IPS DF 6.9 (cell line): ENCODE measurements at regions not wholly inside any gene's neighbourhood (a gene's known extent, or its start where the extent isn't known, plus 50 kb on each side); places are given as distances from the start of the nearest gene placed in this dataset.

Experiments
- DNase-seq: peaks from one replicate; pipeline ENCODE4 v3.0.0-alpha.2; 2013; ENCODE audit warnings: low read depth, low spot score
- H3K27ac ChIP-seq: one replicate; pipeline ENCODE4 v1.5.1; 2013; ENCODE audit warnings: low read length, control low read depth
- H3K27me3 ChIP-seq: 2 replicates; pipeline ENCODE4 v1.6.1; 2013; ENCODE audit warnings: mild to moderate bottlenecking, low read length; ENCODE audit not compliant: control insufficient read depth, insufficient read depth
- H3K36me3 ChIP-seq: 2 replicates; pipeline ENCODE4 v1.6.1; 2013; ENCODE audit warnings: low read length; ENCODE audit not compliant: control insufficient read depth, insufficient read depth
- H3K4me1 ChIP-seq: 2 replicates; pipeline ENCODE4 v1.6.1; 2013; ENCODE audit warnings: low read length; ENCODE audit not compliant: control insufficient read depth, insufficient read depth
- H3K4me3 ChIP-seq: 2 replicates; pipeline ENCODE4 v1.5.1; 2013; ENCODE audit warnings: mild to moderate bottlenecking, low read length
- H3K9me3 ChIP-seq: 2 replicates; pipeline ENCODE4 v1.6.1; 2013; ENCODE audit warnings: low read length, inconsistent platforms; ENCODE audit not compliant: control insufficient read depth, insufficient read depth
- WGBS: extraction: QIAGEN DNeasy Blood & Tissue Kit; methylation state at CpG from one replicate; pipeline ENCODE4 v1.1.7; 2013; ENCODE audit warnings: mixed read lengths, missing lambda C conversion rate; ENCODE audit not compliant: insufficient read length, insufficient coverage; 5-methylcytosine and 5-hydroxymethylcytosine counted together

DNA sequence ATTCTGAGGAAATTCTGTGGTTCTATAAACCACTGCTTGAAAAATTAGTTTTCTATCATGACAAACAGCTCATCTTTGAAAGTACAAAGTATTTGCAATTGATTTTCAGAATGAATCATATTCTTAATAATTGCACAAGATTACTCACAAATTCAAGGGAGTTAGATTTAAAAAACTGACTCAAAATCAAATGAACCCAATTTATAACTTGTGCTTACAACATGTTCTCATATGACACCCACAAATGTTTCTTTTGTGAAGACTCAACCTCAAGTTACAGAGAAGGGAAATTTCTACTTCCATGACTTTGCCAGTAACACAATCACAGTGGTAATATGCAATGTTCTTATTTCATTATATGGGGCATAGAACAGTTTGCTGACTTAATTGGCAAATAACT lies 272.0 kb upstream of the ACTBL2 start:
- Histone ChIP-seq H3K36me3 (no peaks in the 10 kb centered on the region), H3K27ac (no peak overlapping the region), H3K4me3 (no peak overlapping the region), H3K27me3 (no peaks in the 10 kb centered on the region), H3K4me1 (no peaks in the 10 kb centered on the region), H3K9me3 (no peaks in the 10 kb centered on the region)
- no peak for DNase-seq

DNA sequence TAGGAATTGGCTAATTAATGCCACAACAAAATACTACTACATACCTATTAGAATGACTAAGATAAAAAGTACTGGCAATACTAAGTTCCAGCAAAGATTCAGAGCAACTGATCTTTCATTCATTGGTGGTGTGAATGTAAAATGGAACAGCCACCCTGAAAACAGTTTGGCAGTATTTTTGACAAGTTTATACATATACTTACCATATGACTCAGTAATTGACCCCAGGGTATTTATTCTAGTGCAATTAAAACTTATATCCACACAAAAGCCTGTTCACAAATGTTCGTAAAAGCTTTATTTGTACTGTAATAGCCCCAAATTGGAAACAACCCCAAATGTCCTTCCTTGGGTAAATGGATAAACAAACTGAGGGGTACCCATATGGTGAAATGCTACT lies 270.8 kb upstream of the ACTBL2 start:
- Histone ChIP-seq H3K27me3 (no peaks in the 10 kb centered on the region), H3K27ac (no peak overlapping the region), H3K4me3 (no peak overlapping the region), H3K4me1 (no peaks in the 10 kb centered on the region), H3K36me3 (no peaks in the 10 kb centered on the region), H3K9me3 (no peaks in the 10 kb centered on the region)
- no CpG with 5 or more reads among the region's 1 CpG for WGBS
- no peak for DNase-seq

DNA sequence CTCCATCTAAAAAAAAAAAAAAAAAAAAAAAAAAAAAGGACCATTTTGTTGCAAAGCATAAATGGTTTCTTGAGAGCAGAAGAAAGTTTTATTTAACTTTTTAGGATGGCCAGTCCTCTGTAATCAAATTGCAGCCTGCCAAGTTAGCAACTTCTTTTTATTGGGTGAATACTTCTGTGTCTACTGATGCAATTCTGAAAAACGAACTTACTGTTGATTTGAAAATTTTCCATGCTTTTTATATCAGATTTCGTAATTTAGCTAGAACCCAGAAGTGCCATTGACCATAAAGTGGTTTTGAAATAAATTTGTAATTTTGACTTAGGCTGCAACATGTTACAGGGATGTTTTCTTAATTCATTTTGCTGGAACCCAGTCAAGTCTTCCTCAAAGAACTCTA lies 269.1 kb upstream of the ACTBL2 start:
- no CpG with 5 or more reads among the region's 2 CpGs for WGBS
- H3K27ac ChIP-seq = no peak overlapping the region
- H3K4me1 ChIP-seq = no peaks in the 10 kb centered on the region
- H3K9me3 ChIP-seq = no peaks in the 10 kb centered on the region
- DNase-seq = no peak
- no peaks in the 10 kb centered on the region for H3K27me3 ChIP-seq
- H3K36me3 ChIP-seq = no peaks in the 10 kb centered on the region
- H3K4me3 ChIP-seq = no peak overlapping the region

DNA sequence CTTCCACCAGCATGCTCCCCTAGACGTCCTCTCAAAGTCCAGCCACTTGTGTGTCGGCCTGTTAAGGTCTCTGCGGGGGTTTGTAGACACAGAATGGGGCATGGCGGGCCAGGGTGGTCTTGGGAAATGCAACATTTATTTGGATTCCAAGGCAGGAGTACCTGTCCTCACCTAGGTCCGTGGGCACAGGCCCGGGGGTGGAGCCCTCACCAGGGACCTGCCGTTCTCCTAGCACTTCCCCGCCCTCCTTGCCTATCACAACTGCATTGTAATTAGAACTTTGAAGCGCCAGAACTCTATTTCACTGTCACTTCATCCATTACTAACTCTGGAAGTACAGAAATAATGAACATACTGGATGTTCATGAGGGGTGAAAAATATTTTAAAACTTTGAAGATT lies 268.3 kb upstream of the ACTBL2 start:
- no peak for DNase-seq
- H3K36me3 ChIP-seq = no peaks in the 10 kb centered on the region
- no peaks in the 10 kb centered on the region for H3K9me3 ChIP-seq
- H3K27me3 ChIP-seq = no peaks in the 10 kb centered on the region
- H3K27ac ChIP-seq = no peak overlapping the region
- H3K4me3 ChIP-seq = no peak overlapping the region
- no peaks in the 10 kb centered on the region for H3K4me1 ChIP-seq
- WGBS = no CpG with 5 or more reads among the region's 9 CpGs

DNA sequence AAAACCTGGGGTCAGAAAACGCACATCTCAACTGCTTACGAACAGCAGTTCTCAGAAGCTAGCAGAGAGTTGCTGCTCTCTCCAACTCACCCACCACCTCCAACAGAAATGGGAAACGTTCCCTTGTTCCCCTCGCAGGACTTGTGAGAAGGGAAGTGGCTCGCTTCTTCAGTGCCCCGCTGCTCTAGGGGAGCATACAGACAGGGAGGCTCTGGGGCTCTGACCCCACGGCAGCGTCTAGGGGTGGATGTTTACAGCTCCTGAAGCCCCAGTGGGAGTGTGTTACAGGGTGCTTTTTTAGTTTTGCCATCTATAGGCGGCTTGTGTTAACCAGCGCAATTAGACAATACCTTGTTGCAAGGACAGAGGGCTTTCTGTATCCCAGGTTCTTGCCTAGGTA lies 267.7 kb upstream of the ACTBL2 start:
- no CpG with 5 or more reads among the region's 10 CpGs for WGBS
- Histone ChIP-seq H3K4me3 (no peak overlapping the region), H3K27me3 (no peaks in the 10 kb centered on the region), H3K4me1 (no peaks in the 10 kb centered on the region), H3K27ac (no peak overlapping the region), H3K9me3 (no peaks in the 10 kb centered on the region), H3K36me3 (no peaks in the 10 kb centered on the region)
- DNase-seq = no peak

DNA sequence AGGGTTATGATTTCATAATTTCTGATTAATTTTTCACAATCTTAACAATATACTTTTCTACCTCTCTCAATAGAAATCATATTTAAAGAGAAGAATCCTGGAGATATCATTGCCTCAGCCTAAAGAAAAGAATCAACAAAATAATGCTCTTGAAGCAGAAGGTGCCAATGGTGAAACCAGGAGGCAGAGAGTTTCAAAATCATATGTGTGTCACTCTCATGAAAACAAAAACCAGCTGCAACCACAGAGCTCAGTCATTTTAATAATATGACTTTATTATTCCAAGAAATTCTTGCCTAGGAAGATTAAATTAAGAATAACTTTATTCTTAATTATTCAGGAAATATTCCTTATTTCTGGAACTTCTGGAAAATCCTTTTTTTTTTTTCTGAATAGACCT lies 266.8 kb upstream of the ACTBL2 start:
- DNase-seq = no peak

DNA sequence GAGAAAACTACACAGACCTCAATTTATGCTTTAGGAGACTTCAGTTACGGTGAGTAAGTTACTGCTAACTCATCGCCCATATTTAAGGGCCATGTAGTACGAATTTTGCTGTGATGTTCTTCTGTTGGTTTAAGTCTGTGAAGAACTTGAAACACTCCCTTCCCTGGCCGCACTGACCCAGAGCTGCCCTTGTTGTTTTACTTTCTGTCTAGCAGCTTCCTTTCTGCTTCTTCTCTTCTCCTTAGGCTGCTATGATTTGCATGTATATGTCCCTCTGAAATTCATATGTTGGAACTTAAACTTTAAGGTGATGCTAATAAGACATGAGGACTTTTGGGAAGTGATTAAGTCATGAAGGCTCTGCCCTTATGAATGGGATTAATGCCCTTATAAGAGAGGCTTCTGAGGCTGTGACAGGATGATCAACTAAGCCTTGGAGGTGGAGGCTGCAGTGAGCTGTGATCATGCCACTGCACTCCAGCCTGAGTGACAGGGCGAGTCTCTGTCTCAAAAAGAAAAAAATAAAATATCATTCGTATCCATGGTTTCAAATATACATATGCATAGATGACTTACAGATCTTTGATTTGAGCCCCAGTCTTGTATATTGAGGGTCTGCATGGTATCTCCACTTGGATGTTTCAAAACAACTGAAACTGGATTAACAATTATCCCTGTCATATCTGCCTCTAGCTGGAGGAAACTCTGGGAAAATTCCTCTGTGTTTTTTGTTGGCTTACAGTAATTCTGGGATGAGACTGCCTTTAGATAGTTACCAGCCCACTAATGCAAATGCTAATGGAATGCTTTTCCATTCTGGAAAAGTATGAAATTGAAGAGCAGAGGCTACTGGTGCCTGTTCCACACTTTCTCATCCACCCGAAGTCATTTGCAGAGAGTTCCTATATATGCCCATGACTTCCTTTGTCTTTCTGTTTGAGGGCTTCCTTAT lies 263.4 kb upstream of the ACTBL2 start:
- H3K27me3 ChIP-seq = no peaks in the 10 kb centered on the region
- H3K9me3 ChIP-seq = no peaks in the 10 kb centered on the region
- no peaks in the 10 kb centered on the region for H3K4me1 ChIP-seq
- no peak overlapping the region for H3K27ac ChIP-seq
- no peak overlapping the region for H3K4me3 ChIP-seq
- H3K36me3 ChIP-seq = no peaks in the 10 kb centered on the region
- no CpG with 5 or more reads among the region's 7 CpGs for WGBS
- no peak for DNase-seq

More for the DNA sequence above, 266.8 kb upstream of the ACTBL2 start:
- H3K9me3 ChIP-seq = no peaks in the 10 kb centered on the region
- H3K4me3 ChIP-seq = no peak overlapping the region
- no peaks in the 10 kb centered on the region for H3K4me1 ChIP-seq
- H3K36me3 ChIP-seq = no peaks in the 10 kb centered on the region
- no peaks in the 10 kb centered on the region for H3K27me3 ChIP-seq
- H3K27ac ChIP-seq = no peak overlapping the region

DNA sequence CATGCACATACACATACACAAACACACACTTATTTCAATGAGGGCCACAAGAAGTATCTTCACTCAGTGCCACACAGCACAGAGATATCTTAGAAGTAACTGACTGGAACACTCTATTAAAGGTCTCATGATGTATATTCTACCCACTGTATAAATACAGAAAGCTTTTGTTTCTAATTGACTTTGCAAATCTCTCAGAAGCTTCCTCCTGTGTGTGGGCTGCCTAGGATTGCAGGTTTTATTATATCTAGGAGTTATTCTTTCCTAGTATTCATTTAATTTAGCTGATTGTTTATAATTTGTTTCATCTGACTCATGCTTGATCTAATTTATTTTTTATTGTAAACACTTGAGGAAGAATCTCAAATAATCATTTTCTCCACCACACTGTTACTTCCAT lies 262.4 kb upstream of the ACTBL2 start:
- H3K4me3 ChIP-seq = no peak overlapping the region
- no peaks in the 10 kb centered on the region for H3K4me1 ChIP-seq
- H3K27me3 ChIP-seq = no peaks in the 10 kb centered on the region
- DNase-seq = no peak
- H3K27ac ChIP-seq = no peak overlapping the region
- no peaks in the 10 kb centered on the region for H3K9me3 ChIP-seq
- no peaks in the 10 kb centered on the region for H3K36me3 ChIP-seq

DNA sequence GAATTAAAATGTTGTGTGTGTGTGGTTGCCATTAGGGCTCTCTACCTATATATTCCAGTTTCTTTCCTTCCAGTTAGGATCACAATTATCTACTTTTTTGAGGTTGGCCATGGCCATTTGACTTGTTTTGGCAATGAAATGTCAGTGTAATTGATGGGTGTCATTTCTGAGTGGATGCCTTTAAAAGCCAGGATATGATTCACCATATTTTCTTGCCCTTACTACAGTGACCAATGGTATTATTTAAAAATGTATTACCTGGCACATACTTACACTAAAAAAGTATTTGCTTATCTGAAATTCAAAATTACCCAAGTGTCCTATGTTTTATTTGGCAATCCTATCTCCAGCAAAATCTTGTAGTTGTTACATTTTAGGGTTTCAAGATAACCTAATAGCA lies 258.7 kb upstream of the ACTBL2 start:
- Histone ChIP-seq H3K4me1 (no peaks in the 10 kb centered on the region), H3K4me3 (no peak overlapping the region), H3K27me3 (no peaks in the 10 kb centered on the region), H3K27ac (no peak overlapping the region), H3K36me3 (no peaks in the 10 kb centered on the region), H3K9me3 (no peaks in the 10 kb centered on the region)
- DNase-seq = no peak

DNA sequence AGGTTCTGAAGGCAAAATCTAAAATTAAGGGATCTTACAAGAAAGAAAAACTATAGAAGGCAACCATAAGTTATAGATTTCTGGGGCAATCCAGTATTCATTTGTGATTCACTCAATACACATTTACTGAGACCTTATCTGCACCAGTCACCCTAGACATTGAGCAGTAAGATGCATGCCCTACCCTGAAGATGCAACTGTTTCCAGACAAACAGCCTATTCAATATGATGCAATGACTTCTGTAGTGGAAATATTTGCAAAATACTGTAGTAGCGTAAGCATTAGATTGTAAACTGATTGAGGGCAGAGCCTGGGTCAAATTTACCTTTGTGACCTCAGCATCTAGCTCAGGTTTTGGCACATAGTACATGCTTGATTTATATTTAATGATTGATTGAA lies 256.2 kb upstream of the ACTBL2 start:
- Histone ChIP-seq H3K4me3 (no peak overlapping the region), H3K4me1 (no peaks in the 10 kb centered on the region), H3K27me3 (no peaks in the 10 kb centered on the region), H3K36me3 (no peaks in the 10 kb centered on the region), H3K27ac (no peak overlapping the region), H3K9me3 (no peaks in the 10 kb centered on the region)
- DNase-seq = no peak
- WGBS = no CpG with 5 or more reads among the region's 1 CpG

DNA sequence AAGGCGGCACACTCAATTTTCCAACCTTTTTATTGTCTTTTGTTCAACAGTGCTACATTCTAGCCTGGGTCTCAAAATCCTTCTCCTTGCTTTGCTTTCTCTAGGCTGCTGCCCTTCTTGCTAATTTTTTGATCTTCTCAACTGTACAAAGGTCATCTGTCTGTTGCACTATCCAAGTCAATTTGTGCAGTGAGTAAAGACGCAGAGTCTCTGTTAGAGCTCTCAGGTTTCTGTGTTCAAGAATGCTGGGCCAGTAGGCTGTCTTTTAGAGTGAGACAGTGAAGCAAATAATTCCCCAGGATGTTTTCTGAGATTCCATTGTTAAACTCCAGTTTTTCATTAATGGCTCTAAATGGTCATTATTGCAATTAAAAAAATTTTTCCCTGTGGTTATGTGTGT lies 255.7 kb upstream of the ACTBL2 start:
- Histone ChIP-seq H3K36me3 (no peaks in the 10 kb centered on the region), H3K27ac (no peak overlapping the region)
- WGBS = no CpG with 5 or more reads among the region's 2 CpGs

More for the DNA sequence above, 255.7 kb upstream of the ACTBL2 start:
- H3K9me3 ChIP-seq = no peaks in the 10 kb centered on the region
- H3K4me1 ChIP-seq = no peaks in the 10 kb centered on the region
- H3K27me3 ChIP-seq = no peaks in the 10 kb centered on the region
- DNase-seq = no peak
- H3K4me3 ChIP-seq = no peak overlapping the region
